ENCODE measurements at regions not wholly inside any gene's neighbourhood (a gene's known extent, or its start where the extent isn't known, plus 50 kb on each side); places are given as distances from the start of the nearest gene placed in this dataset.
A peak's percentile ranks its signal among the peaks of the same experiment; 100 is the strongest.

GRCh38 chr9:105861972-105862371, 167.6 kb downstream of the TMEM38B start:
- DNase-seq = no peak

GRCh38 chr9:105864248-105864898, 170.0 kb downstream of the TMEM38B start:
- no peak for DNase-seq

GRCh38 chr9:105865285-105865684, 170.9 kb downstream of the TMEM38B start:
- no peak for DNase-seq

DNA sequence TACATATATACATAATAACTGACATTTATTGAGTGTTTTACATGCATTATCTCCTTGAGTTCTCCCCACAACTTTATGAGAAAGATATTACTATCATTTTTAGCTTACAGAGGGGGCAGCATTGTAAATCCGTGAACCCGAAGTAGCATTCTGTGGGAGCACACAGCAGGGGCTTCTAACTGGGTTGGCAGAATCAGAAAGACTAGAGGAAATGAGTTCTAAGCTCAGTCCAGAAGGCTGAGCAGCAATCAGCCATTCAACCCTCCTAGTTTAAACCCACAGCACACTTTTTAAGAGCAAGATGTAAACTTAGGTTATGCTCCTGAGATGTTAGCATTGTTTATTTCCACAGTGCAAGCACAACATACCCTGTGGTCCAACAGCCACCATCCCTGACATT, 177.2 kb downstream of the TMEM38B start:
- DNase-seq = no peak

- DNase-seq = no peak
These were observed 179.5 kb downstream of the TMEM38B start for GRCh38 chr9:105873801-105874200.

- no peak for DNase-seq
These were observed 183.4 kb downstream of the TMEM38B start for GRCh38 chr9:105877721-105878120.

DNA sequence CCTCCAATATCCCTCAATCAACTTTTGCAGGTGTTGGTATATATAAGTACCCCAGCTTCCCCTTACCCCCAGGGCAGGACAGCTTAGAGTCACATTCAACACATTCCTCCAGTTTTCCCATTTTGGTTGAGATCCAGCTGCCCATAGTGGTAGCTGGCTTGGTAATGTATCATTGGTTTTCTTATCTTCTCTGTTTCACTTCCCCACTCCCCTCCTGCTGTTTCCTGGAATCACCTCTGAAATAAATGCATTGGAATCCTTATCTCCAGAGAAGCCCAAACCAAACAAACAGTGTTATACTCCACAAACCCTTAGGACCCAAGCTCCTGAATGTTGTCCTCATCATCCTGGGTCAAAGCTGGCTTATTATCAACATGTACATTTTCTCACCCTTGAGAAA, 184.8 kb downstream of the TMEM38B start:
- DNase-seq = no peak

GRCh38 chr9:105880517-105880916, 186.2 kb downstream of the TMEM38B start:
- no peak for DNase-seq

- DNase-seq = no peak
These were observed 186.7 kb downstream of the TMEM38B start for GRCh38 chr9:105881021-105881420.

DNA sequence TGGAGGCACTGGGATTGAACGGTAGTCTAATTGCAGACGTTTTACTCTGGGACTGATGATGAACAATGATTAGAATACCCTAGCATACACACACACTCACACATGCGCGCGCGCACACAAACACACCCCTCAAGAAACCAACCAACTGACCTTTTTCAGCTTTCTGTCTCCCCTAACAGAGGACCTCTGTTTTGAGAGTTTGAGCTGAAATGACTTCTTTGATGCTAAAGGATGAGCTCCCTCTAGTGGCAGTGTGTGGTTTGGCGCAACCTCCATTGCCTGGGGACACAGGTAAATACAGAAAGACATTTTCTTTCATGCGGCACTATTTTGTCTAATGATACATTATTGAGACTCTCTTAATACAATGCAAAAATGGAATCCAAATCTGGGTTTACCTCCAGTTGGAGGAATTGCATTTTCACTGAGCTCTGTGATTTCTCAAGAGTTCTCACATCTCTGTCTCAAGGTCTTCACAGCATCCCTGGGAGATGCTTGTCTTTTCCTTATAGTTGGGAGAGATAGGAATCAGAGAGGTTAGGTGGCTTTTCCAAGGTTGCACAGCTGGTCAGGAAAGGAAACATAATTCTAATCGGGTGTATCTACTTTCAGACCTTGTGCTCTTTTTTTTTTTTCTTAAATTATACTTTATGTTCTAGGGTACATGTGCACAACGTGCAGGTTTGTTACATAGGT, 187.5 kb downstream of the TMEM38B start:
- peak; percentile 60 for DNase-seq

- DNase-seq = no peak
These were observed 189.5 kb downstream of the TMEM38B start for GRCh38 chr9:105883847-105884246.

DNA sequence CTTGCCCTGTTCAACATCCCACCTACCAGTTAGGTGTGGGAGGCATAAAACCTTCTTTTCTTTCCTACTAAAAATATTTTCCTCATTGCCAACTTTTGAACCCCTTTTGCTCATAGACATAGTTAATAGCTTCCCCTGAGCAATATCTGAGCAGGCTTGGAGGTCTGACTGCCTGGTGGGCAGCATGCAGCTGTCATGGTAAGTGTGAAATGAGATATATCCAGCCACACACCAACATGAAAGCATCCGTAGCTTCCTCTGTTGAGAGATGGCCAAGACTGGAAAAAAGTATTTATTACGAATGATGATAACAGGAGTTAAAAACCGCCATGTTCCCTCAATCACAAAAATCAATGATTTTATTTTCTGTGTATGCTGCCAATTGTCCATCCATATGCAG, 190.1 kb downstream of the TMEM38B start:
- DNase-seq = no peak

GRCh38 chr9:105886136-105886535, 191.8 kb downstream of the TMEM38B start:
- DNase-seq = no peak

DNA sequence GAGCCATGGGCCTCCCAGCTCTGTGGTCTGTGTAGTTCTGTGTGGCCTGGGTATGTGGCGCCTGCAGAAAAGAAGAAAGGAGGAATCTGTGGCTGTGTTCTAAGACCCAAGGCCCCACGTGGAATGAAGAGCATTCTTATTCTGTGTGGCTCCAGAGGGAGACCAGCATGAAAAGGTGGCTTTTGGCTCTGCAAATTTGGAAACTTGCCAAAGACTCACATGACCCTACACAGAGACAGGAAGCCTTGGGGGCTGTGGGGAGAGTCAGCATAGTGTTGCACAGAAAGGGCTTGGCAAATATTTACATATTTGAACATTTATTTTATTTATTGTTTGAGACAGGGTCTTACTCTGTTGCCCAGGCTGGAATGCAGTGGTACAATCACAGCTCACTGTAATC, 193.3 kb downstream of the TMEM38B start:
- DNase-seq = no peak

DNA sequence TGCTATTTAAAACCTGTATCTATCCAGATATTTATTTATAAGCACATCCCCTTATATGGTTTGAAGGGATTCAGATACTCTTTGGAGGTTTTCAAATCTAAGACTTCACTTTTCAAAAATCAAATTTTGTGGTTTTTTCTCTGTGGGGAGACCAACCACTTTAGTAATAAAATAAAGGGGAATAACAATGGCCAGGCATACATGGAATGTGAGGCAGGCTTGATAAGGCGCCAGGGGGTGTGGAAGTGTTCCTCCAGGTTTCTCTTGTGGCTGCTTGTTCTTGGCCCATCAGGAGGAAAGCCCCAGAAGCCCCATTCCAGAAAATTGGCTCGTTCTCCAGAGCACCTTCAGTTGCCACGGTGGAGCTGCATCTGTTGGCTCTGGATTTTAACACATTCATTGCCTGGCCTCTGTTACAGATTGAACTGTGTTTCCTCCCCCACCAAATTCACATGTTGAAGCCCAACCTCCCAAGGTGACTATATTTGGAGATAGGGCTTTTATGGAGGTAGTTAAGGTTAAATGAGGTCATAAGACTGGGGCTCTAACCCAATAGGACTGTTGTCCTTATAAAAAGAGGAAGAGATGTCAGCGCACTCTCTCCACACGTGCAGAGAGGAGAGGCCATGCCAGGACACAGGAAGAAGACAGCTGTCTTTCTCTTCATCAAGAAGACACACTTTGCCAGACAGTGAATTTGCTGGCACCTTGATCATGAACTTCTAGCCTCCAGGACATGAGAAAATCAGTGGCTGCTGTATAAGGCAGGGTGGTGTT, 195.9 kb downstream of the TMEM38B start:
- no peak for DNase-seq

- no peak for DNase-seq
These were observed 205.8 kb downstream of the TMEM38B start for GRCh38 chr9:105900123-105900522.

- no peak for DNase-seq
These were observed 207.3 kb downstream of the TMEM38B start for GRCh38 chr9:105901514-105902109.

- no peak for DNase-seq
These were observed 213.7 kb downstream of the TMEM38B start for GRCh38 chr9:105908069-105908468.

- no peak for DNase-seq
These were observed 217.0 kb downstream of the TMEM38B start for GRCh38 chr9:105911104-105911911.

- no peak for DNase-seq
These were observed 218.0 kb downstream of the TMEM38B start for GRCh38 chr9:105912157-105912862.

GRCh38 chr9:105912863-105913516, 218.6 kb downstream of the TMEM38B start:
- DNase-seq = no peak

All from activated naive CD4-positive, alpha-beta T cell treated with Interleukin-2 at 50 U/mL for 16 hours (primary cell).